SIG-M5 treated with dmso at 0.1 percent for 504 hours (cell line): ENCODE measurements at regions not wholly inside any gene's neighbourhood (a gene's known extent, or its start where the extent isn't known, plus 50 kb on each side); places are given as distances from the start of the nearest gene placed in this dataset.
"Not testable (repeated sequence)": the region's sequence is repeated elsewhere in the genome, so short reads cannot be mapped to it uniquely, and the experiment has no call there.

ENCODE experiments used
- DNase-seq: peaks from one replicate; lab custom pipeline; 2025; ENCODE audit not compliant: unreplicated experiment; lab: John Stamatoyannopoulos, UW

- DNase-seq, result no peak
Measured at GRCh38 chr4:177175473-177175872, 134.2 kb upstream of the NEIL3 start.

GRCh38 chr4:177177541-177178081 lies 132.1 kb upstream of the NEIL3 start:
- DNase-seq, result no peak

- DNase-seq, result no peak
Measured at GRCh38 chr4:177178246-177178645, 131.4 kb upstream of the NEIL3 start.

GRCh38 chr4:177182166-177182565 lies 127.5 kb upstream of the NEIL3 start:
- DNase-seq, result no peak

GRCh38 chr4:177182728-177183127 lies 126.9 kb upstream of the NEIL3 start:
- DNase-seq, result no peak

- no peak for DNase-seq
Measured at GRCh38 chr4:177185151-177185550, 124.5 kb upstream of the NEIL3 start.

- DNase-seq, result no peak
Measured at GRCh38 chr4:177185579-177185978, 124.1 kb upstream of the NEIL3 start.

GRCh38 chr4:177187371-177187770 lies 122.3 kb upstream of the NEIL3 start:
- DNase-seq, result no peak

GRCh38 chr4:177190995-177191580 lies 118.6 kb upstream of the NEIL3 start:
- no peak for DNase-seq

GRCh38 chr4:177191586-177191985 lies 118.1 kb upstream of the NEIL3 start:
- DNase-seq, result no peak

- DNase-seq, result no peak
Measured at GRCh38 chr4:177191991-177192390, 117.7 kb upstream of the NEIL3 start.

- DNase-seq, result not testable (repeated sequence)
Measured at GRCh38 chr4:177193024-177193715, 116.5 kb upstream of the NEIL3 start.

- no peak for DNase-seq
Measured at GRCh38 chr4:177194906-177195305, 114.8 kb upstream of the NEIL3 start.

- DNase-seq, result no peak
Measured at GRCh38 chr4:177196615-177197014, 113.1 kb upstream of the NEIL3 start.

GRCh38 chr4:177201614-177202013 lies 108.1 kb upstream of the NEIL3 start:
- no peak for DNase-seq

GRCh38 chr4:177204126-177204525 lies 105.5 kb upstream of the NEIL3 start:
- no peak for DNase-seq

- no peak for DNase-seq
Measured at GRCh38 chr4:177214935-177215334, 94.7 kb upstream of the NEIL3 start.

GRCh38 chr4:177220376-177220775 lies 89.3 kb upstream of the NEIL3 start:
- no peak for DNase-seq

GRCh38 chr4:177222781-177223180 lies 86.9 kb upstream of the NEIL3 start:
- no peak for DNase-seq

- no peak for DNase-seq
Measured at GRCh38 chr4:177225605-177226004, 84.1 kb upstream of the NEIL3 start.

- no peak for DNase-seq
Measured at GRCh38 chr4:177227636-177228035, 82.0 kb upstream of the NEIL3 start.

GRCh38 chr4:177228599-177228998 lies 81.1 kb upstream of the NEIL3 start:
- no peak for DNase-seq

GRCh38 chr4:177229331-177229730 lies 80.3 kb upstream of the NEIL3 start:
- DNase-seq, result no peak
